GM23338 (cell line): ENCODE measurements at regions not wholly inside any gene's neighbourhood (a gene's known extent, or its start where the extent isn't known, plus 50 kb on each side); places are given as distances from the start of the nearest gene placed in this dataset.

Experiments
- CREB1 ChIP-seq: fragments of 250-450 bp; sonication (Bioruptor Pico); IDR thresholded peaks from 2 replicates; pipeline ENCODE4 v1.5.0; 2020; ENCODE audit warnings: low read depth, mild to moderate bottlenecking, moderate library complexity
- EZH2 ChIP-seq: fragments of 200-600 bp; sonication (generic); IDR thresholded peaks from one replicate; pipeline ENCODE4 v1.8.0; 2017; ENCODE audit warnings: antibody characterized with exemption, mild to moderate bottlenecking, low read depth; ENCODE audit not compliant: unreplicated experiment
- EZH2phosphoT487 ChIP-seq: fragments of 200-600 bp; sonication (generic); IDR thresholded peaks from one replicate; pipeline ENCODE4 v1.8.1; 2018; ENCODE audit warnings: antibody characterized with exemption; ENCODE audit not compliant: unreplicated experiment
- JUNB ChIP-seq: IDR thresholded peaks from one replicate; pipeline ENCODE4 v1.6.1; 2016; ENCODE audit warnings: antibody characterized with exemption; ENCODE audit not compliant: unreplicated experiment
- POLR2AphosphoS5 ChIP-seq: IDR thresholded peaks from 2 replicates; pipeline ENCODE4 v1.6.1; 2016; ENCODE audit warnings: antibody characterized with exemption, low read depth
- STAT1 ChIP-seq: IDR thresholded peaks from one replicate; pipeline ENCODE4 v1.6.1; 2016; ENCODE audit warnings: antibody characterized with exemption; ENCODE audit not compliant: unreplicated experiment
- TF ChIP-seq, protein P1 (sequence below), 2 experiments: fragments of 200-600 bp in 1 of 2; sonication (generic) in 1 of 2; conservative IDR thresholded peaks; 2 replicates each; pipeline versions ENCODE4 v1.5.1 to v1.6.1; 2016 to 2017; ENCODE audit warnings: antibody characterized with exemption in 2 of 2, low read depth in 2 of 2, mild to moderate bottlenecking in 2 of 2, moderate library complexity in 1 of 2
- TF ChIP-seq, protein P2 (sequence below): IDR thresholded peaks from one replicate; pipeline ENCODE4 v1.6.1; 2018; ENCODE audit warnings: antibody characterized with exemption; ENCODE audit not compliant: unreplicated experiment
- TF ChIP-seq, protein P3 (sequence below): IDR thresholded peaks from 2 replicates; pipeline ENCODE4 v1.6.1; 2016; ENCODE audit warnings: antibody characterized with exemption

DNA sequence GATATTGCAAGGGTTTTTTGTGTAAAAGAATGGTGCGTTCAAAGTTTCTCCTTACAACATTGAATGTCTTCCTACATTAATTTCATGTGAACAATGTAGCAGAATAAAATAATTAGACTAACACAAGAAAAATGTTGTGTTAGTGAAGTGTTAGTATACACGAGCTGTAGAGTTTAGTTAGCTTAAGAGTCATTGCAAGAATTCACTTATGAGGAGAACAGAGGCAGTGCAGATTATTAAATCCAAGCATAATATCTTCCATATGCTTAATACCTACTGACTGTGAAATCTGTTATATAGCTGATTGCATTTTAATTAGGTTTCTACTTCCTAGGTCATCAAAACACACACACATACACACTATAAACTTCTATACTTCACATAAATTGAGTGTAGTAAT is 959.0 kb downstream of the FAT4 start:
- TF ChIP-seq STAT1 = no peak
- TF ChIP-seq, protein P1, sequence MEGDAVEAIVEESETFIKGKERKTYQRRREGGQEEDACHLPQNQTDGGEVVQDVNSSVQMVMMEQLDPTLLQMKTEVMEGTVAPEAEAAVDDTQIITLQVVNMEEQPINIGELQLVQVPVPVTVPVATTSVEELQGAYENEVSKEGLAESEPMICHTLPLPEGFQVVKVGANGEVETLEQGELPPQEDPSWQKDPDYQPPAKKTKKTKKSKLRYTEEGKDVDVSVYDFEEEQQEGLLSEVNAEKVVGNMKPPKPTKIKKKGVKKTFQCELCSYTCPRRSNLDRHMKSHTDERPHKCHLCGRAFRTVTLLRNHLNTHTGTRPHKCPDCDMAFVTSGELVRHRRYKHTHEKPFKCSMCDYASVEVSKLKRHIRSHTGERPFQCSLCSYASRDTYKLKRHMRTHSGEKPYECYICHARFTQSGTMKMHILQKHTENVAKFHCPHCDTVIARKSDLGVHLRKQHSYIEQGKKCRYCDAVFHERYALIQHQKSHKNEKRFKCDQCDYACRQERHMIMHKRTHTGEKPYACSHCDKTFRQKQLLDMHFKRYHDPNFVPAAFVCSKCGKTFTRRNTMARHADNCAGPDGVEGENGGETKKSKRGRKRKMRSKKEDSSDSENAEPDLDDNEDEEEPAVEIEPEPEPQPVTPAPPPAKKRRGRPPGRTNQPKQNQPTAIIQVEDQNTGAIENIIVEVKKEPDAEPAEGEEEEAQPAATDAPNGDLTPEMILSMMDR (conservative IDR thresholded peaks at IDR 0.05; ENCODE audit: low read depth in 2 of 2) = no peak
- TF ChIP-seq JUNB = no peak
- TF ChIP-seq EZH2 = no peak
- no peak for TF ChIP-seq POLR2AphosphoS5
- TF ChIP-seq, protein P2, sequence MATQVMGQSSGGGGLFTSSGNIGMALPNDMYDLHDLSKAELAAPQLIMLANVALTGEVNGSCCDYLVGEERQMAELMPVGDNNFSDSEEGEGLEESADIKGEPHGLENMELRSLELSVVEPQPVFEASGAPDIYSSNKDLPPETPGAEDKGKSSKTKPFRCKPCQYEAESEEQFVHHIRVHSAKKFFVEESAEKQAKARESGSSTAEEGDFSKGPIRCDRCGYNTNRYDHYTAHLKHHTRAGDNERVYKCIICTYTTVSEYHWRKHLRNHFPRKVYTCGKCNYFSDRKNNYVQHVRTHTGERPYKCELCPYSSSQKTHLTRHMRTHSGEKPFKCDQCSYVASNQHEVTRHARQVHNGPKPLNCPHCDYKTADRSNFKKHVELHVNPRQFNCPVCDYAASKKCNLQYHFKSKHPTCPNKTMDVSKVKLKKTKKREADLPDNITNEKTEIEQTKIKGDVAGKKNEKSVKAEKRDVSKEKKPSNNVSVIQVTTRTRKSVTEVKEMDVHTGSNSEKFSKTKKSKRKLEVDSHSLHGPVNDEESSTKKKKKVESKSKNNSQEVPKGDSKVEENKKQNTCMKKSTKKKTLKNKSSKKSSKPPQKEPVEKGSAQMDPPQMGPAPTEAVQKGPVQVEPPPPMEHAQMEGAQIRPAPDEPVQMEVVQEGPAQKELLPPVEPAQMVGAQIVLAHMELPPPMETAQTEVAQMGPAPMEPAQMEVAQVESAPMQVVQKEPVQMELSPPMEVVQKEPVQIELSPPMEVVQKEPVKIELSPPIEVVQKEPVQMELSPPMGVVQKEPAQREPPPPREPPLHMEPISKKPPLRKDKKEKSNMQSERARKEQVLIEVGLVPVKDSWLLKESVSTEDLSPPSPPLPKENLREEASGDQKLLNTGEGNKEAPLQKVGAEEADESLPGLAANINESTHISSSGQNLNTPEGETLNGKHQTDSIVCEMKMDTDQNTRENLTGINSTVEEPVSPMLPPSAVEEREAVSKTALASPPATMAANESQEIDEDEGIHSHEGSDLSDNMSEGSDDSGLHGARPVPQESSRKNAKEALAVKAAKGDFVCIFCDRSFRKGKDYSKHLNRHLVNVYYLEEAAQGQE = no peak
- TF ChIP-seq CREB1 (CRISPR knock-in tag) = no peak
- TF ChIP-seq EZH2phosphoT487 = no peak
- TF ChIP-seq, protein P3, sequence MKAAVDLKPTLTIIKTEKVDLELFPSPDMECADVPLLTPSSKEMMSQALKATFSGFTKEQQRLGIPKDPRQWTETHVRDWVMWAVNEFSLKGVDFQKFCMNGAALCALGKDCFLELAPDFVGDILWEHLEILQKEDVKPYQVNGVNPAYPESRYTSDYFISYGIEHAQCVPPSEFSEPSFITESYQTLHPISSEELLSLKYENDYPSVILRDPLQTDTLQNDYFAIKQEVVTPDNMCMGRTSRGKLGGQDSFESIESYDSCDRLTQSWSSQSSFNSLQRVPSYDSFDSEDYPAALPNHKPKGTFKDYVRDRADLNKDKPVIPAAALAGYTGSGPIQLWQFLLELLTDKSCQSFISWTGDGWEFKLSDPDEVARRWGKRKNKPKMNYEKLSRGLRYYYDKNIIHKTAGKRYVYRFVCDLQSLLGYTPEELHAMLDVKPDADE = no peak
